ENCODE measurements at regions not wholly inside any gene's neighbourhood (a gene's known extent, or its start where the extent isn't known, plus 50 kb on each side); places are given as distances from the start of the nearest gene placed in this dataset.

GRCh38 chr7:68783684-68784083 lies 814.6 kb upstream of the AUTS2 start:
- WGBS, 2 experiments (ENCODE audit: extremely low coverage in 1 of 2, insufficient coverage in 1 of 2, insufficient read length in 1 of 2, insufficient replicate concordance in 2 of 2, low coverage in 1 of 2, low lambda C conversion rate in 2 of 2, missing lambda C conversion rate in 1 of 2): 87% methylated on average over 3 of the region's 3 CpGs; no CpG with 5 or more reads in 1 of the 2 experiments
- CTCF ChIA-PET (ENCODE audit: partially characterized antibody): interaction anchor here (0.6 kb wide), 1 partner anchor 77 kb away, joined by 3 read pairs; no protein-coding TSS in a partner anchor
- no peak overlapping the region for H2AFZ ChIP-seq (ENCODE audit: low read length)
- TF ChIP-seq ATF2 (IDR thresholded peaks at IDR 0.05; ENCODE audit: low read length) (no peak), JUN (IDR thresholded peaks at IDR 0.05; ENCODE audit: low read depth, low read length) (no peak), RXRA (IDR thresholded peaks at IDR 0.05; ENCODE audit: insufficient read depth, low read depth, low read length) (no peak), RFX5 (IDR thresholded peaks at IDR 0.05; ENCODE audit: borderline replicate concordance, low read depth, low read length) (no peak), POLR2AphosphoS5 (IDR thresholded peaks at IDR 0.05; ENCODE audit: low read depth, low read length) (no peak), CHD1 (IDR thresholded peaks at IDR 0.05; ENCODE audit: low read depth, low read length) (no peak), RAD21 (IDR thresholded peaks at IDR 0.05 in 1 of 2, conservative IDR thresholded peaks at IDR 0.05 in 1 of 2; ENCODE audit: low read depth in 2 of 2, low read length in 2 of 2) (no peak)

More at GRCh38 chr7:68783684-68784083, 814.6 kb upstream of the AUTS2 start:
- Histone ChIP-seq H3K9me3 (ENCODE audit: insufficient read depth in 2 of 2, low read depth in 1 of 2, low read length in 1 of 2) (no peaks in the 10 kb centered on the region), H3K4me1 (replicated peaks in 1 of 4; ENCODE audit: control insufficient read depth in 3 of 4, insufficient read depth in 4 of 4, low read length in 3 of 4) (peaks cover 0 to 2% (median 0%) of the 10 kb centered on the region in 4 experiments; a peak in 3 of 7 replicates), H3K56ac (replicated peaks; ENCODE audit: insufficient read length, low read depth, low read length) (no peak overlapping the region), H2BK15ac (ENCODE audit: low read length) (no peak overlapping the region), H3K9ac (replicated peaks in 1 of 4; ENCODE audit: extremely low read depth in 1 of 4, low read depth in 3 of 4, low read length in 3 of 4) (no peak overlapping the region), H3K23ac (ENCODE audit: insufficient read length) (no peak overlapping the region), H4K20me1 (replicated peaks in 1 of 2; ENCODE audit: control insufficient read depth in 1 of 2, insufficient read depth in 2 of 2, low read length in 2 of 2) (no peaks in the 10 kb centered on the region), H3K79me1 (ENCODE audit: low read depth, low read length) (no peaks in the 10 kb centered on the region), H4K5ac (ENCODE audit: insufficient read length, low read depth, low read length) (no peak overlapping the region), H2BK5ac (ENCODE audit: low read depth, low read length) (no peak overlapping the region), H3K4me3 (ENCODE audit: extremely low read depth in 1 of 4, insufficient read depth in 2 of 4, low read depth in 3 of 4, low read length in 4 of 4) (no peak overlapping the region), H2BK20ac (ENCODE audit: low read length) (no peak overlapping the region), H2BK12ac (ENCODE audit: low read depth, low read length) (no peak overlapping the region), H3K4me2 (ENCODE audit: insufficient read depth in 1 of 2, low read depth in 2 of 2, low read length in 2 of 2) (no peak overlapping the region), H3K18ac (ENCODE audit: extremely low read depth, low read length) (no peak overlapping the region; the same call in 1 of the 2 replicates), H3K27ac (ENCODE audit: low read depth, low read length) (no peak overlapping the region), H3K27me3 (replicated peaks in 1 of 4; ENCODE audit: control insufficient read depth in 3 of 4, extremely low read depth in 1 of 4, insufficient read depth in 3 of 4, low read length in 3 of 4) (no peaks in the 10 kb centered on the region), H4K8ac (ENCODE audit: extremely low read depth, insufficient read depth, low read length) (no peak overlapping the region), H3K23me2 (ENCODE audit: low read depth, low read length) (no peaks in the 10 kb centered on the region), H4K91ac (replicated peaks; ENCODE audit: insufficient read length, low read length) (no peak overlapping the region), H3K36me3 (ENCODE audit: control insufficient read depth in 2 of 4, insufficient read depth in 4 of 4, low read length in 3 of 4) (no peaks in the 10 kb centered on the region), H3K4ac (replicated peaks; ENCODE audit: insufficient read length, low read depth, low read length) (no peak overlapping the region), H2AK5ac (ENCODE audit: low read depth, low read length) (no peak overlapping the region), H3K79me2 (ENCODE audit: control insufficient read depth in 1 of 2, insufficient read depth in 2 of 2, low read length in 2 of 2) (no peaks in the 10 kb centered on the region), H2BK120ac (replicated peaks; ENCODE audit: low read depth, low read length) (no peak overlapping the region), H3K14ac (ENCODE audit: insufficient read length) (no peak overlapping the region)
- DNase-seq (ENCODE audit: low read depth in 1 of 2, low spot score in 2 of 2) (no peak), FAIRE-seq (no peak)
- POLR2A ChIA-PET (ENCODE audit: partially characterized antibody): no interaction called here

Measured in H1 (cell line).